Neuronal stem cell (in vitro differentiated cells): ENCODE measurements at regions not wholly inside any gene's neighbourhood (a gene's known extent, or its start where the extent isn't known, plus 50 kb on each side); places are given as distances from the start of the nearest gene placed in this dataset.

Experiments used
- DNase-seq: peaks from one replicate; pipeline ENCODE4 v3.0.0-alpha.2; 2013; ENCODE audit warnings: low spot score
- H2AFZ ChIP-seq: one replicate; pipeline ENCODE4 v1.6.1; 2013; ENCODE audit warnings: mild to moderate bottlenecking, low read length, inconsistent platforms
- H2AK5ac ChIP-seq: 2 replicates; pipeline ENCODE4 v1.6.1; 2013; ENCODE audit warnings: low read depth, mild to moderate bottlenecking, inconsistent platforms, low read length, moderate library complexity, mixed read lengths
- H2BK120ac ChIP-seq: 2 replicates; pipeline ENCODE4 v1.6.1; 2013; ENCODE audit warnings: low read depth, mild to moderate bottlenecking, inconsistent platforms, low read length, moderate library complexity, mixed read lengths
- H2BK12ac ChIP-seq: one replicate; pipeline ENCODE4 v1.6.1; 2013; ENCODE audit warnings: low read length, inconsistent platforms
- H2BK15ac ChIP-seq: 2 replicates; pipeline ENCODE4 v1.6.1; 2013; ENCODE audit warnings: mild to moderate bottlenecking, low read length, inconsistent platforms, mixed read lengths
- H2BK5ac ChIP-seq: one replicate; pipeline ENCODE4 v1.6.1; 2013; ENCODE audit warnings: inconsistent platforms, mild to moderate bottlenecking, low read length, moderate library complexity
- H3K14ac ChIP-seq: one replicate; pipeline ENCODE4 v1.6.1; 2013; ENCODE audit warnings: low read length, inconsistent platforms
- H3K18ac ChIP-seq: 2 replicates; pipeline ENCODE4 v1.6.1; 2013; ENCODE audit warnings: low read length, inconsistent platforms
- H3K23ac ChIP-seq: 2 replicates; pipeline ENCODE4 v1.6.1; 2013; ENCODE audit warnings: low read depth, mild to moderate bottlenecking, mixed read lengths, low read length, inconsistent platforms; ENCODE audit not compliant: poor library complexity
- H3K27ac ChIP-seq: replicated peaks from 3 replicates; pipeline ENCODE4 v1.5.1; 2013; ENCODE audit warnings: low read length, inconsistent platforms
- H3K27me3 ChIP-seq, 3 experiments: 2 replicates each; pipeline ENCODE4 v1.6.1; 2013; ENCODE audit warnings: low read length in 3 of 3, mild to moderate bottlenecking in 2 of 3, inconsistent platforms in 1 of 3, low read depth in 1 of 3, mixed read lengths in 1 of 3, moderate library complexity in 1 of 3; ENCODE audit not compliant: control insufficient read depth in 3 of 3, insufficient read depth in 3 of 3
- H3K36me3 ChIP-seq, 2 donors: replicated peaks in 1 of 2; 2 replicates each; pipeline ENCODE4 v1.6.1; 2013; ENCODE audit warnings: low read length in 2 of 2; ENCODE audit not compliant: control insufficient read depth in 2 of 2, insufficient read depth in 2 of 2
- H3K4ac ChIP-seq: 2 replicates; pipeline ENCODE4 v1.6.1; 2013; ENCODE audit warnings: inconsistent platforms, mild to moderate bottlenecking, low read length, moderate library complexity
- H3K4me1 ChIP-seq, 2 donors: 1 replicate in 1 of 2; 2 replicates in 1 of 2; pipeline ENCODE4 v1.6.1; 2013; ENCODE audit warnings: low read length in 2 of 2, low read depth in 1 of 2; ENCODE audit not compliant: control insufficient read depth in 2 of 2, insufficient read depth in 1 of 2
- H3K4me2 ChIP-seq: one replicate; pipeline ENCODE4 v1.6.1; 2013; ENCODE audit warnings: mild to moderate bottlenecking, low read length, inconsistent platforms; ENCODE audit not compliant: insufficient read depth, poor library complexity, severe bottlenecking
- H3K4me3 ChIP-seq, 2 donors: 2 replicates each; pipeline ENCODE4 v1.5.1; 2013; ENCODE audit warnings: low read length in 2 of 2, mild to moderate bottlenecking in 2 of 2, inconsistent platforms in 1 of 2, moderate library complexity in 1 of 2
- H3K79me1 ChIP-seq: one replicate; pipeline ENCODE4 v1.6.1; 2013; ENCODE audit warnings: low read depth, mild to moderate bottlenecking, inconsistent platforms, low read length, moderate library complexity
- H3K9ac ChIP-seq: one replicate; pipeline ENCODE4 v1.6.1; 2013; ENCODE audit warnings: mild to moderate bottlenecking, low read depth, low read length, inconsistent platforms; ENCODE audit not compliant: poor library complexity
- H3K9me3 ChIP-seq, 2 donors: replicated peaks in 1 of 2; 2 replicates each; pipeline versions ENCODE3 to v1.6.1; 2013; ENCODE audit warnings: low read length in 2 of 2, mild to moderate bottlenecking in 2 of 2, inconsistent platforms in 1 of 2, low read depth in 1 of 2, mixed read lengths in 1 of 2, moderate library complexity in 1 of 2; ENCODE audit not compliant: control insufficient read depth in 2 of 2, insufficient read depth in 1 of 2
- H4K8ac ChIP-seq: one replicate; pipeline ENCODE4 v1.6.1; 2013; ENCODE audit warnings: low read depth, mild to moderate bottlenecking, inconsistent platforms, low read length, moderate library complexity
- H4K91ac ChIP-seq: one replicate; pipeline ENCODE4 v1.6.1; 2013; ENCODE audit warnings: low read length, low read depth, mild to moderate bottlenecking, inconsistent platforms; ENCODE audit not compliant: poor library complexity
- WGBS, 2 donors: extraction: QIAGEN DNeasy Blood & Tissue Kit; methylation state at CpG; one replicate each; pipeline ENCODE4 v1.1.7; 2013; ENCODE audit warnings: missing lambda C conversion rate in 2 of 2, mixed read lengths in 1 of 2; ENCODE audit not compliant: insufficient read length in 2 of 2, insufficient replicate concordance in 1 of 2; ENCODE audit errors: extremely low coverage in 2 of 2; 5-methylcytosine and 5-hydroxymethylcytosine counted together

DNA sequence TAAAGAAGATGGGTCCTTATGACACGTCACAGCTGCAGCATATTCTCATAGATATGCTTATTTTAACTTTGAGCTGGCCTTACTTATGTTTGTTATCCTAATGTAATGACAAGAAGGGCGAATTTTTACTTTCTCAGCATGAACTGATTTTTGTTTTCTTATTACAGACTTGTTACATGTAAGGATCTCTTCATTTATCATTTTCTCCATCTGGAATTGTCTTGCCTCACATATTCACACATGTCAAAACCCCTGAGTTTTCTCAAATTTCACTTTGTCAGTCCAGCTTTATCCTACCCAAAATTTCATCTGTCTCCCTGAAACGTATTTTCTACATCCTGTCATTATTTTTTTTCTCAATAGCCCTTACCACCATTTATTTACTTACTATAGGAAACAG lies 1774.0 kb upstream of the PRR20A start:
- no peaks in the 10 kb centered on the region for H3K27me3 ChIP-seq
- H2AFZ ChIP-seq: no peak overlapping the region
- H3K9me3 ChIP-seq: no peaks in the 10 kb centered on the region
- H3K18ac ChIP-seq: no peak overlapping the region
- H4K91ac ChIP-seq: no peak overlapping the region
- H2AK5ac ChIP-seq: no peak overlapping the region
- H3K4ac ChIP-seq: no peak overlapping the region
- no peak overlapping the region for H3K4me3 ChIP-seq
- H3K27ac ChIP-seq: no peak overlapping the region
- H3K36me3 ChIP-seq: no peaks in the 10 kb centered on the region
- H2BK5ac ChIP-seq: no peak overlapping the region
- H2BK120ac ChIP-seq: no peak overlapping the region
- no peak overlapping the region for H2BK12ac ChIP-seq
- H3K14ac ChIP-seq: no peak overlapping the region
- no peak for DNase-seq
- no peak overlapping the region for H2BK15ac ChIP-seq
- H4K8ac ChIP-seq: no peak overlapping the region
- no CpG with 5 or more reads among the region's 3 CpGs for WGBS, 2 donors
- no peaks in the 10 kb centered on the region for H3K79me1 ChIP-seq
- H3K23ac ChIP-seq: no peak overlapping the region
- H3K9ac ChIP-seq: no peak overlapping the region
- H3K4me1 ChIP-seq: no peaks in the 10 kb centered on the region
- no peak overlapping the region for H3K4me2 ChIP-seq

DNA sequence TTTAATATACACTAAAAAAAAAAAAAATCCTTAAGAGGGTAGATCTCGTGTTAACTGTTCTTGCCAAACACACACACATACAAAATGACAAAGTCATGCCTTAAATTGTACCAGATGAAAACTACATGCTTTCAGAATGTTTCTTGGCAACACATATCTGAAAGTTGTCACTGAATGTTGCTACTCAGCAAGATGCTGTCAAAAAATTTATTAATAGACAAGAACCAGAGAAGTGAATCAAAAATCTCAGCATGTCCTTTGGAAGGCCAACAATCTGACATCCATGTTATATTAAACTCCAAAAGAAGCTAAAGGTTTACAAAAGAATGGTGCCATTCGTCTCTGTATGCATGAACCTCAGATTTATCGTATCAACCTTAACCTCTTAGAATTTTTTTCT lies 1746.2 kb upstream of the PRR20A start:
- no peak overlapping the region for H2BK12ac ChIP-seq
- no peak overlapping the region for H3K27ac ChIP-seq
- no peaks in the 10 kb centered on the region for H3K36me3 ChIP-seq
- no peak overlapping the region for H2AK5ac ChIP-seq
- H3K9me3 ChIP-seq: no peaks in the 10 kb centered on the region
- no peak overlapping the region for H3K9ac ChIP-seq
- no peaks in the 10 kb centered on the region for H3K79me1 ChIP-seq
- no peak overlapping the region for H3K4me2 ChIP-seq
- no peak overlapping the region for H3K4me3 ChIP-seq
- no peaks in the 10 kb centered on the region for H3K4me1 ChIP-seq
- no peak overlapping the region for H3K23ac ChIP-seq
- no peak overlapping the region for H4K8ac ChIP-seq
- H3K14ac ChIP-seq: no peak overlapping the region
- DNase-seq: no peak
- no peak overlapping the region for H3K4ac ChIP-seq
- no peak overlapping the region for H2BK15ac ChIP-seq
- no peak overlapping the region for H2BK5ac ChIP-seq
- peak overlapping the region; percentile 9 for H2AFZ ChIP-seq
- WGBS, 2 donors: no CpG with 5 or more reads among the region's 3 CpGs
- H3K27me3 ChIP-seq: no peaks in the 10 kb centered on the region
- H3K18ac ChIP-seq: no peak overlapping the region
- H2BK120ac ChIP-seq: no peak overlapping the region
- H4K91ac ChIP-seq: no peak overlapping the region

DNA sequence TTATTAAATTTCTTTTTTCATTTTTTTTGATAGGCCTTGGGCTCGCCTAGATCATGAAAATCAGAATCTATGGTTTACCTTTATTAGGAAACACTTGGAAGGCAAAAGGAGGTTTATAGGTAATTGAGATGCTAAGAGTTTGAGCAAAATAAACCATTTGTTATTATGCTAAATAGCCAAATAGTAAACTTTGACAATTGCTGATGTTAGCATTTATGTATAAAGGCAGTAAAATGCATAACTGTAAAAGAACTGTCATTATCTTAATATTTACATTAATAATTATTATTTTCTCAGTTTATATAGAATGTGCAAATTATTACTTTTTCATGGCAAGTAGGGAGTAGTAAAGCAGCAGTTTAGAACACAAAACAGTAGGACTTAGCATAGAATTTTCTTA lies 1737.8 kb upstream of the PRR20A start:
- no peak overlapping the region for H2BK15ac ChIP-seq
- no peak overlapping the region for H3K18ac ChIP-seq
- H2AFZ ChIP-seq: no peak overlapping the region
- no peak overlapping the region for H4K8ac ChIP-seq
- no peak for DNase-seq
- no peak overlapping the region for H3K23ac ChIP-seq
- H3K27ac ChIP-seq: no peak overlapping the region
- H4K91ac ChIP-seq: no peak overlapping the region
- H3K4me3 ChIP-seq: no peak overlapping the region
- WGBS, 2 donors: no CpG with 5 or more reads among the region's 1 CpG
- no peak overlapping the region for H3K9ac ChIP-seq
- H3K4me1 ChIP-seq: peaks cover 0 to 2% of the 10 kb centered on the region in 2 donors
- no peak overlapping the region for H2BK120ac ChIP-seq
- no peak overlapping the region for H3K4ac ChIP-seq
- no peak overlapping the region for H2BK12ac ChIP-seq
- no peak overlapping the region for H2AK5ac ChIP-seq
- no peaks in the 10 kb centered on the region for H3K79me1 ChIP-seq
- no peaks in the 10 kb centered on the region for H3K36me3 ChIP-seq
- H3K27me3 ChIP-seq: no peaks in the 10 kb centered on the region
- no peak overlapping the region for H2BK5ac ChIP-seq
- no peak overlapping the region for H3K14ac ChIP-seq
- H3K4me2 ChIP-seq: no peak overlapping the region
- no peaks in the 10 kb centered on the region for H3K9me3 ChIP-seq

DNA sequence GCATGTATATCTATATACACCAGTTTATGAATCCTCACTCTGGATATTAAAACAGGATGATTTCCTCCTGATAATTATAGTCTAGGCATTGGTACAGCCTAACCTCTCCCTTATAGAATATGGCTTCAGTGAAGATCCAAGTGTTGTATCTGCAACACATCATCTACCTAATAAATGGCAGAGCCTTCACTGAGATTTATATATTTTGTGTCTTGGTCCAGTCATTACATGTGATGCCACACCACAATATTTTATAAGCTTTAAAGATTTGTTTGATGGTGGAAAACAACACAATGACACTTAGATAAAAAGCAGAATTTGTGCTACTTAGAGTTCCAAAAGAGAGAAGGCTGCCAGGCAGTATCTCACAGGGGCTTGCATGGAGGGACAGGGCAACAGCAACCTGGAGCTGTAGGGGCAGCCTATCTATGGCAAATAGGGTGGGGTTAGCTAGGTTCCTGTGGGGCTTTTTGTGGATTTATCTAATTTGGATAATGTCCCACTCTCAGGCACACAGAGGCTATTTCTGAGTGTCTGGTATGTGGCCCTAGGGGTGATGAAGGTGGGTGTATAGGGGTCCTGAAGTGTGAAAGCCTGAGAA lies 1736.7 kb upstream of the PRR20A start:
- H3K27ac ChIP-seq: no peak overlapping the region
- H2AK5ac ChIP-seq: no peak overlapping the region
- H3K23ac ChIP-seq: no peak overlapping the region
- H3K4me2 ChIP-seq: no peak overlapping the region
- H4K91ac ChIP-seq: no peak overlapping the region
- H3K79me1 ChIP-seq: no peaks in the 10 kb centered on the region
- H3K36me3 ChIP-seq: no peaks in the 10 kb centered on the region
- H2BK5ac ChIP-seq: no peak overlapping the region
- no peak overlapping the region for H4K8ac ChIP-seq
- peaks cover 0 to 2% of the 10 kb centered on the region in 2 donors for H3K4me1 ChIP-seq
- H3K27me3 ChIP-seq: no peaks in the 10 kb centered on the region
- DNase-seq: no peak
- H3K9ac ChIP-seq: no peak overlapping the region
- no peak overlapping the region for H2BK120ac ChIP-seq
- H3K4me3 ChIP-seq: no peak overlapping the region
- H2BK12ac ChIP-seq: no peak overlapping the region
- H3K14ac ChIP-seq: no peak overlapping the region
- peak overlapping the region; percentile 1 for H2AFZ ChIP-seq
- no peak overlapping the region for H3K18ac ChIP-seq
- H3K9me3 ChIP-seq: no peaks in the 10 kb centered on the region
- H2BK15ac ChIP-seq: no peak overlapping the region
- H3K4ac ChIP-seq: no peak overlapping the region
